GM18868 (cell line): ENCODE measurements at regions not wholly inside any gene's neighbourhood (a gene's known extent, or its start where the extent isn't known, plus 50 kb on each side); places are given as distances from the start of the nearest gene placed in this dataset.

Experiments
- ATAC-seq: cut with Tn5 transposase; IDR thresholded peaks from one replicate; pipeline ENCODE4 v1.9.1; 2021; ENCODE audit warnings: mild to moderate bottlenecking, moderate library complexity; ENCODE audit not compliant: unreplicated experiment

DNA sequence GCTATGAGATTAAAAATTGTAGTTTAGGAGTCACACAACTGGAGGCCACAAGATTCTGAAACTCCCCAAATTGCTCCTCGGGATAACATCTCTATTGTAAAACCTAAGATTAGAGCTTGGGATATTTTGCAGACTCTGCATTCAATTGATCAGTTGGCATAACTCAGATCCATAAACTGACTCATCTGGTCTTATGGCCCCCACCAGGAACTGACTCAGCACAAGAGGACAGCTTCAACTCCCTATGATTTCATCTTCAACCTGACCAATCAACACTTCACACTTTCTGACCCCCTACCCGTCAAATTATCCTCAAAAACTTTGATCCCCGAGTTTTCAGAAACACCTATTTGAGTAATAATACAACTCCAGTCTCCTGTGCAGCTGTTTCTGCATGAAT is 257.3 kb downstream of the HAO1 start:
- no peak for ATAC-seq

DNA sequence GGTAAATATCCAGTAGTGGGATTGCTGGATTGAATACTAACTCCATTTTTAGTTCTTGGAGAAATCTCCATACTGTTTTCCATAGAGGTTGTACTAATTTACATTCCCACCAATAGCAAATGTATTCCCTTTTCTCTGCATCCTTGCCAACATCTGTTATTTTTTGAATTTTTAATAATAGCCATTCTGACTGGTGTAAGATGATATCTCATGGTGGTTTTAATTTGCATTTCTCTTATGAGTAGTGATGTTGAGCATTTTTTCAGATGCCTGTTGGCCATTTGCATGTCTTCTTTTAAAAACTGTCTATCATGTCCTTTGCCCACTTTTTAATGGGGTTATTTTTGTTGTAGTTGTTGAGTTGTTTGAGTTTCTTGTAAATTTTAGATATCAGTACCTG is 253.2 kb downstream of the HAO1 start:
- ATAC-seq: no peak

DNA sequence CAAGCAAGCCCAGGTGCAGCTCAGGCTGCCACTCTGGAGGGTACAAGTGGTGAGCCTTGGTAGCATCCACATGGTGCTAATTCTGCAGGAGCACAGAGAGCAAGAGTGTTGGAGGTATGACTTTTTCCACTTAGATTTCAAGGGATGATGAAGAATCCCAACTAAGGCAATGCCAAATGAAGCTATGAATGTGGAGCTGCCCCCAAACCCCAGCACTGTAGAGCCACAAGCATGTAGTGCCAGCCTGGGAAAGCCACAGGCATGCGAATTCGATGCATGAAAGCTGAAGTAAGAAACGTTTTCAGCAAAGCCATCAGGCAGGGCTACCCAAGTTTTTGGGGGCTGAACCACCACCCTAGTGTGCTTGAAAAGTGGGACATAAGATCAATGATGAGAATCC is 251.1 kb downstream of the HAO1 start:
- ATAC-seq: no peak

DNA sequence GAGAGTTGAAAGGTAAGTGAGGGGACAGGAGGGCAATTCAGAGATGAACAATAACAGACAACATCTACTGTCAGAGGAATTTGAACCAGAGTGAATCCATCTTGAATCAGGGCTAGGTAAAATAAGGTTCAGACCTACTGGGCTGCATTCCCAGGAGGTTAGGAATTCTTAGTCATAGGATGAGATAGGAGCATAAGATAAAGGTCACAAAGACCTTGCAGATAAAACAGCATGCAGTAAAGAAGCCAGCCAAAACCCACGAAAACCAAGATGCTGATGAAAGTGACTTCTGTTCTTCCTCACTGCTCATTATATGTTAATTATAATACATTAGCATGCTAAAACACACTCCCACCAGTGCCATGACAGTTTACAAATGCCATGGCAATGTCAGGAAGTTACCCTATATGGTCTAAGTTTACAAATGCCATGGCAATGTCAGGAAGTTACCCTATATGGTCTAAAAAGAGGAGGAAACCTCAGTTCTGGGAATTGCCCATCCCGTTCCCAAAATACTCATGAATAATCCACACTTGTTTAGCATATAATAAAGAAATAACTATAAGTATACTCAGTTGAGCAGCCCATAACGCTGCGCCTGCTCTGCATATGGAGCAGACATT is 248.5 kb downstream of the HAO1 start:
- no peak for ATAC-seq

DNA sequence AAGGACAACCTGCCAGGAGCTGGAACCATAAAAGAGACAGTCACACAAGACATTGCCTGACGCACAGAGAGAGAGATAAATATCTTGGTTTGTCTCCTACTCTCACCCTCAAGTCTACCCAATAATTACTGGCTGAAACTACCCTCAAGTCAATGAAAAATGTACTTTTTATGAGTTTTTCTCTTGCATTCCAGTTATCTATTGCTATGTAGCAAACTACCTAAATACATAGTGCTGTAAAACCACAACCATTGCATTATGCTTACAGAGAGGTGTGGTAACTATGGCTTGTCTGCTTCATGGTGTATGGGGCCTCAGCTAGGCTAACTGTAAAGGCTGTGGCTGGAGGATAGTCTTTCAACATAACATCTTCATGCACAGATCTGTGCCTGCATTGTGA is 247.8 kb downstream of the HAO1 start:
- ATAC-seq: no peak

DNA sequence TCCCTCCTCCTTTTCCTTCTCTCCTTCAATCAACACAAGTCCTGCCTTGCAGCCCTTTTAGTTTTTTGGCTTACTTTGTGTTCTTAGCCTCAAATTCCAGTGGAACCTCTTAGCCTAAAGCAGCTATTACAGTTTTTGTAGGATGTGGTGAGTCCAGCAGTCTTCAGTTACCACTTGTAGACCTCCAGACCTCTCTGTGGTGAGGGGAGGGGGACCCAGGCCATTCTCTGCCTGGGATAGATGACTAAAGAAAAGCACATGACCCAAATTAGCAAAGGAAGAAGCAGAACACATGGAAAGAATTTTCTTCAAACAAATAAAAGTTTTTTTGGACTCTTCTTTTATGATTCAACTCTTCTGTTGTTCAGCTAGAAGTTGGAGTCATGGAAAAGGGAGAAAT is 246.5 kb downstream of the HAO1 start:
- no peak for ATAC-seq

DNA sequence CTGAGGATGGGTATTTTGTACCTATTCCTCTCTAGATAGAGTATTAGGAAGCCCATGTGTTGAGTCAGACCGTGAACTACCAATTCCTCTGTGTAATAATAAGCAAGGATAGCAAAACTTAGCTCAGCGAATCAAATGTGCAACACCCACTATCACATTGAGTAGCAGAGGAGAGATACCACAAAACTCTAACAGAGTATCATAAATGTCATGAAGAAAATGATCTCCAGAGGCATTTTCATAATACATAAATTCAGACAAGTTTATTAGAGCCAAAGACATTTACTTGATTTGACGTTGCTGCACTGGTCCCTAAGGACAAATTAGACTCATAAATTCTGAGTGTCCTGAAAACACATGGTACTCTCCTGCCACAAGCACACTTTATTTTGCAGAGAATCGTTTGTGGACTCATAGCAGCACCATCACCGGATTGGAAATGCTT is 245.2 kb downstream of the HAO1 start:
- no peak for ATAC-seq

DNA sequence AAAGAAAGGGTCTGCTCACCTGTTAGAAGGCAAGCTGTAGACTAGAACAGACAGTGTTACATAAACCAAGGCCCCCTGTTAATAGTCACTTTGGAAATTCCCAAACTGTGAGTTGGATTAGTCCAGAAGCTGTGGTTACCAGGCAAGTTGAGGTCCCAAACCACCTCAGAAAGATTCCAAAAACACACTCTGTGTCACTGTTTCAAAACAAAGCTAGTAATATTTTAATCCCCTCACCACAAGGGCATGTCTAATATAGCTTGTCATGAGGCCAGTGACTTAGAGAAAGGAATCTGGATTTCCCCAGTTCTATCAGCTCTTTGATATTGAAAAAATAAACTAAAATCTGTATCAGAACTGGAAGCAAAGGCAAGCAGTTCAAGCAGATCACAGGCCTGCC is 244.6 kb downstream of the HAO1 start:
- ATAC-seq: no peak

DNA sequence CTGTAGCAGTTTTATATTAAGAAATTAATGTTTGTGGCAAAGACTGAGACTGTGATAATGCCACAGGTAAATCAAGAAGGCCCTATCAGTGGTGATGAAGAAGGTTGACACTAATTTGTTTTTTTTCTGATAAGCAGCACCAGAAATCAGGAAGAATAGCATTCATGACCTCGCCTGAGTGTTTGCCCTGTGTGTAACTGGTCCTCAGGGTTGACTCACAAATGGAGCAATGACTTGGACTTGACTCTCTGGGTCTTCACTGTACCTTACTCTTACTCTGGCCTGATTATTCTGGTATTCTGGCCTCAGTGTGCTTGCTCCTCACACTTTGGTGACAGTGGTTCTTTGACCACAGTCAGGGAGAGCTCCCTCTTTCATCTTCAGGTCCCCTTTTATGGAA is 243.9 kb downstream of the HAO1 start:
- no peak for ATAC-seq

DNA sequence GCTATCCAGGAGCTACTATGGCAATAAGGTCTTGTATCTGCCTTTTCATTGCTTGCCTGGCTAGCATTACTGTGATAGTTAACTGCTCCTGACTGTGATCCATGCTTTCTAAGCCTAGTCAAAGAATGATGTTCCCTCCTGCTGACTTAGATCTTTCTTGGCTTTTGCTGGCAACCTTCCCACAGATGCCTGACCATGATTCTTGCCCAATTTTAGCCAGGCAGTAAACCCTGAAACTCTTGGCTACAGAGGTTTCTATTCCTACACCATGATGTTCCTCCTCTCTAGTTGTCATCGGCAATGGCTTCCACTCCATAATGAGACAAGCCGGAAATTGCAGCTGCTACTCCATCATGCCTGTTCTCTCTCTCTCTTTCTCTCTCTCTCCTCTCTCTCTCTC is 238.1 kb downstream of the HAO1 start:
- ATAC-seq: no peak

DNA sequence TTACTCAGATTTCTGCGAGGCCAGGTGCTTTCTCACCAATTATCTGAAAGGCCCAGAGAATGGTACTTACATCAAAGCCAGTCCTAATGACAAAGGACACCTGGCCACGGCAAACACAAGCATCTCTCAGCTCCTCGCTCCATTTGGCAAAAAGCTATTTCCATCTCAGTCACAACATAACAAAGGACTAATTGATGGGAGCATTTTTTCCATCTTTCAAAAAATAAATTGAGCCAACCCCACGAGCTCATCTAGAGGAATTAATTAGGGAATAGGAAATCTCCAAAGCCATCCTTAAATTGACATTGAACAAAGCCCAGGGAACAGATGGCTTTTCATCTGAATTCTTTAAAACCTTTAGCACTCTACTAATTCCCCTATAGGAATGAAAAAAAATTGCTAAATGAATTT is 236.7 kb downstream of the HAO1 start:
- no peak for ATAC-seq

DNA sequence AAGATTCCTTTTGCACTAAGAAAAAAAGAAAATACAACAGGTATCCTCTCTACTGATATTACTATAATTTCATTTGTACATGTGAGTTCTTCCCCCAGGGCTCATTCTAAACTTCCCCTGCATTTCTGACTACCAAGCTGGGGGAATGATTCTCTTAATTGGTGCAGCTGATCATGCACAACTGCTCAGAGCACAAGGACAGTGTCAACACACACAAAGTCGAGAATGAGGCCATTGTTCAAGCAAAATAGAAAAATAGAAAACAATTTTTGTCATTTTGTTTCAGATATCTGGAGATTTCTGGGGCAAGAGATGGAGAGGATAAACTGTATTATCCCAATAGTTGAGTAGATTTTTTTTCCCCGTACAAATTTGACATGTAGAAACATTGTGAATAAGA is 236.3 kb downstream of the HAO1 start:
- ATAC-seq: no peak

DNA sequence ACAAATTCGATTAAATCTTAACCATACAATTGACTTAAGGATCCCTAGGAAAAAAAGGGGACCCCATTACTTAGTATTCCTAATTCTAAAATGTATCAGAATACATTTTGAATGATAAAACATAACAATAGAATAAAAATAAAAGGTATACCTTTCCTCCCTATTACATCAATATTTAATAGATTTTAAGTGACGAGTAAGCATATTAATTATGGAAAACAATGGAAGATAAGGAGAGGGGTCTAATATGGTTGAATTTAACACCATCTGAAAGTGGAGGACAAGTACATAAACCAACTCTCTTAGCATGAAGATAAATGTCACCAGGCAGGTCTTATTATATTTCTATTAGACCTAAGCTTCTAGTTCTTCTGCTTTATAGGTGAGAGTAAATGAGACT is 232.1 kb downstream of the HAO1 start:
- ATAC-seq: no peak

DNA sequence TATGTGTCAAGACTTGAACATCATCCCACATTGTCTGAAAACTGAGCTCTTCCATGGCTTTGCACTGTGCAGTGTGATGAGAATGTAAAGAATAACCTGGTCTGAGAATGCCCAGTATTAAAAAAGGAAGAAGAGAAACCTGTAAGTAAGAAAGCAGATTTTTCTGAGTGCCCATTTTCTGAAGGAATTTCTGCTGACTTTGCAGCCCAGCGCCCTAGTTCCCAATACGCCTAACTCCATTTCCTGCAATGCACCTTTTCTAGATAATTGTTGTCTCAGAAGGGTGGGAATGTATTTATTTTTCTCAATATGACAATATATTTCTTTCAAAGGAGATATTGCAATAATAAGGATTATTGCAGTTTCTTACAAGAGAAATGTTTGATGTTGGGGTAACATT is 231.5 kb downstream of the HAO1 start:
- ATAC-seq: no peak

DNA sequence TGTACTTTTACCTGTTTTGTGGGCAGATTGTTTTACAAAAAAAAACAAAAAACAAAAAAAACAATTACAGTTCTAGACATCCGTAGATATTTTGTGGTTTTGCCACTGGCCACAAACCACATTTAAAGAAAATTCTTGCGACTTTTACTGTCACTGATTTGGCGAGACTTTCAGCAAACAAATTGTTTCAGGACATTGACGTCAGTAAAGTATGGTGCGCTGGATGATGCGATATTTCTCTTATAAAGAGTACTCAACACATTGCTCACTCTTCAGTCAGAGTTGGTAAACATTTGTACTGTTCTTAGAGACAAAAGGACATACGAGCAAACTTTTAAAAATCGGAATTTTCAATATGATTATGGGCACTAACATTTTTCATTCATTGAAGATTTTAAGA is 229.8 kb downstream of the HAO1 start:
- no peak for ATAC-seq

DNA sequence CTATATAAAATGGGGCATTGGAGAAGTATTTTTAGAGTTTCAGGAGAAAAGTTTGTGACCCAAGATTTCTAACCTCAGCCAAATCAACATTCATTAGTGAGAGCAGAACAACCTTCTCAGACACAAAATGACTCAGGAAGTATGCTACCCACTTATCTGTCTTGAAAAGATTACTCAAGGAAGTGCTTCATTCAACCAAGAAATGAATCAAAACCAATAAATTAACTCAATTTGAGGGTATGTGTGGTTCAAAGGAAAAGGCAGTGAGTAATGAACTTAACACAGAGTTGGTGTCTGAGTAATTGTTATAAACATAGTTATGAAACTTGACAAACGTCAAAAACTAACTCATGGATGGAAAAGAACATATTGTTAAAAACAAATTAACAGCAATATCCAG is 227.6 kb downstream of the HAO1 start:
- ATAC-seq: no peak

DNA sequence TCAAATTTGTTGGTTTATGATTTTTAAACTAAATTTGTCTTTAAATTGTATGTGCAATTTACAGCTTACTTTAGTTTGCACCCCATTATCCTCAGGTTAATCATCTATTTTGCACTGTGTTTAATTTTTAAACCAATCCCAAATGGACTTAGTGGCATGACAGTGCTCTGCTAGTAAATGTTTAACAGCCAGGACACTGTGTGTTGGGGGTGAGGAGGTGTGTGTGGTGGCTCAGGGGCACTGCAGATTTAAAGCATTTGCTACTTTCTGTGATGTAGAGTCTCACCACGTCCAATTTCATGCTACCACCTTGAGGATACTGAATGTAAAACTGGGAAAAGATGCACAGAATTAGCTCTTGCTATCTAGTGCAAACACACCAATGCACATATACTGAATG is 225.7 kb downstream of the HAO1 start:
- no peak for ATAC-seq

DNA sequence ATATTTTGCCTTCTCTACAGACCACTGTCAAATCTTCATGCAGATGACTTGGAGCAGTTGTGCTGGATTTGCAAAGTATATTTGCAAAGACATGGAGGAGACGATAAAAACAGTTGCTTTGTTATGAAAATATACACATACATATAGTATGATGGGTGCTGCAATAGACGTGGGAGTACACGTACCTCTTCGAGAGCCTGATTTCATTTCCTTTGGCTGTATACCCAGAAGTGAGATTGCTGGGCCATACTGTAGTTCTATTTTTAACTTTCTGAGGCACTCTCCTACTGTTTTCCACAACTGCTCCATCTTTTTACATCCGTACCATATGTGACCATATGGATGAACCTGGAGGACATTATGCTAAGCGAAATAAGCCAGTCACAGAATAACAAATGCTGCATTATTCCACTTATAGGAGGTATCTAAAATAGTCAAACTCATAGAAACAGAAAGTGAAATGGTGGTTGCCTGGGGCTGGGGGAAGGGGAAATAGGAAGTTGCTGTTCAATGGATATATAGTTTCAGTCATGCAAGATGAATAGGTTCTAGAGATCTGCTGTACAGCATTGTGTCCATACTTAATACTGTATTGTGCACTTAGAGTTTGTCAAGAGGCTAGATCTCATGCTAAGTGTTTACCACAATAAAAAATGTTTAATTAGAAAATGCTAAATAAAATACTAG is 223.8 kb downstream of the HAO1 start:
- ATAC-seq: no peak

DNA sequence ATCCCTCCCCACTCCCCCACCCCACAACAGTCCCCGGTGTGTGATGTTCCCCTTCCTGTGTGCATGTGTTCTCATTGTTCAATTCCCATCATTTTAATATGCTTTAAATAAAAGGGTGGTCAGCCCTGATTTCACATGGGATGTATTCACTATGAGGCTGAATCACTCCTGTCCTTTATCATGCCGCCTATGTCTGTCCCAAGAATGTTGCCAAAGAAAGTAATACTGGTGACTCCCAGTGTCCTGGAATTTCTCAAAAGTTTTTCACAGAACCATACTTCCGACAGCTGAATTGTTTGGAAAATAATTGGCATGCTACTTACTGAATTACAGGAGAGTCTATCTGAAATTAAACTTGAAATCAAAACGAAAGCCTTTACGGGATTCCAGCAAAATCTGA is 217.7 kb downstream of the HAO1 start:
- ATAC-seq: no peak

DNA sequence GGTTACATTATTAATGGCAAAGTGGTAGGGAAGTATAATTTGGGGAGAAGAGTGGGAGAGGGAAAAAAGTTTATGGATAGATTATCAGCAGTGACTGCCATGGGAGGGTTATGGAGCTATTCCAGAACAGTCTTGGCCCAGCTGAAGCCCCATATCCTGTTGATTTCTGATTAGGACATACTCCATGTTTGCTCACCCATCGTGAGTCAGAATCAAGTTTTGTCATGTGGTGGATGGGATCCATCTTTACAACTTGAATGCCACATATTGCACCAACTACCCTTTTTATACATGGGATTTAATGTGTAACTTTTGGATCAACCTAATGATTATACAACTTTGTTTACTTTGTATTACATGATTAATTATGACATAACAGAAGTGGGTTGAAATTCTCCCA is 217.0 kb downstream of the HAO1 start:
- ATAC-seq: no peak

DNA sequence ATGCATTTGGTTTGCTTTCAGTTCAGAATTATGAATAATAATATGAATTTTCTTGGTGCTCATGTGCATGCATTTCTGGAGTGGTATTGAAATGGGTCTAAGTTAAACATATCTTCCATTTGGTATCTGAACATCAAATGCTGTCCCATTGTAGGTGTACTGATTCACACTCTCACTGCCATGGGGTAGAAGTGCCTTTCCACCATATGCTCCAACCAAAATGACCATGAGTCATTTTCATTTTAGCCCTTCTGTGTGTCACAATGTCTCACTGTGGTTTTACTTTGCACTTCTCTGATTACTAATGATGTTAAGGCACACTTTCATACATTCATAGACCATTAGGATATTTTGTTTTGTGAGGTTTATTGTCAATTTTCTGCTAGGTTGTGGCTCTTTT is 211.9 kb downstream of the HAO1 start:
- ATAC-seq: no peak

DNA sequence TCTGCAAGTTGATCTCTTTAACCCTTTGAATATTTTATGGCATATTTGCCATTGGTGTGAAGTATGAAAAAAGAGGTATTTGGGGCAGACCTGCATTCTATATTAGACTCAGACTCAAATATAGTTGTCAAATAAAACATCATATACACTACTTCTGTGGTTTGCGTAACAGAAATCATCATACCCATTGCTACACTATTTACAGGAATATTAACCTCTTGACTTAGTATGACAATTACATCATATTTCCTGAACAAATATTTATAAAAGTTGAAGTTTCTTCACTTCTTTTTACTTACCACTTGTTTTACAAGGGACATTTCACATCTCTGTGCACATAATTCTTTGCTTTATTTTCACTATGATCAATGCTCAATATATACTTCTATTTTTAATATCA is 206.0 kb downstream of the HAO1 start:
- no peak for ATAC-seq

DNA sequence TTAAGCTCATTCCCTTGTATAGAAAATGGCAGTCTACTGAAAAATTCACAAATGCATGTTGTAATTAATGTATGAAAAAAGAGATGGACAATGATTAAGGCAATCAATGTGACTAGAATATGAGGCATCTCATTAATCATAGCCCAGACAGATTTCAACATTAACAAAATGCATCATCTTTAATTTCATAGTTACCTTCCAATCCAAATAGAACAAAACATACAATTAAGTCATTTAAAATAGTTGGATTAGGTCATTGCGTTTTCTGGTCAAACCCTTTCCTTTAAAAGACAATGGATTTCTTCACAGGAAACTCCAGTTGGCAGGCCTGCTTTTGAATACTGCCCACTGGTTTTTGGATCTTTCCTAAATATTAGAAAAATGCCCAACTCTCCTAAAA is 203.9 kb downstream of the HAO1 start:
- ATAC-seq: no peak
